ENCODE measurements at regions not wholly inside any gene's neighbourhood (a gene's known extent, or its start where the extent isn't known, plus 50 kb on each side); places are given as distances from the start of the nearest gene placed in this dataset.

DNA sequence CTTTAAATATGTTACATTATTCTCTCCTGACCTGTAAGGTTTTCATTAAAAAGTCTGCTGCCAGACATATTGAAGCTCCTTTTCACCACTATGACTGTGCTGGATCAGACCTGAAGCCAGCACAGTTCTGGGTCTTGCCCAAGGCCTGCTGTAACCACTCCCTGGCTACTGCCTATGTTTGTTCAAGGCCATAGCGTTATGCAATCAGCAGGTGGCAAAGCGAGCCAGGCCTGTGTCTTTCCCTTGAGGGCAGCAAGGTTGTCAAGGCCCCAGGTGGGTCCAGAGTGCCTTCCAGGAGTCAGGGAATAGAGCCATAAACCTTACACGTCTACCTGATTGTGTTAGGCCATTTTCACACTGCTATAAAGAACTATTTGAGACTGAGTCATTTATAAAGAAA lies 496.8 kb upstream of the PCDH9 start:
- TF ChIP-seq TEAD4 (IDR thresholded peaks at IDR 0.05) (no peak), CEBPB (IDR thresholded peaks at IDR 0.05) (no peak), CREB1 (IDR thresholded peaks at IDR 0.05; ENCODE audit: low read depth) (no peak), NFIC (IDR thresholded peaks at IDR 0.05) (no peak), ZBTB7A (IDR thresholded peaks at IDR 0.05; ENCODE audit: low read depth) (no peak), TAF1 (IDR thresholded peaks at IDR 0.05; ENCODE audit: low read depth) (no peak), EGR1 (IDR thresholded peaks at IDR 0.05) (no peak)
- TF ChIP-seq, protein P1, sequence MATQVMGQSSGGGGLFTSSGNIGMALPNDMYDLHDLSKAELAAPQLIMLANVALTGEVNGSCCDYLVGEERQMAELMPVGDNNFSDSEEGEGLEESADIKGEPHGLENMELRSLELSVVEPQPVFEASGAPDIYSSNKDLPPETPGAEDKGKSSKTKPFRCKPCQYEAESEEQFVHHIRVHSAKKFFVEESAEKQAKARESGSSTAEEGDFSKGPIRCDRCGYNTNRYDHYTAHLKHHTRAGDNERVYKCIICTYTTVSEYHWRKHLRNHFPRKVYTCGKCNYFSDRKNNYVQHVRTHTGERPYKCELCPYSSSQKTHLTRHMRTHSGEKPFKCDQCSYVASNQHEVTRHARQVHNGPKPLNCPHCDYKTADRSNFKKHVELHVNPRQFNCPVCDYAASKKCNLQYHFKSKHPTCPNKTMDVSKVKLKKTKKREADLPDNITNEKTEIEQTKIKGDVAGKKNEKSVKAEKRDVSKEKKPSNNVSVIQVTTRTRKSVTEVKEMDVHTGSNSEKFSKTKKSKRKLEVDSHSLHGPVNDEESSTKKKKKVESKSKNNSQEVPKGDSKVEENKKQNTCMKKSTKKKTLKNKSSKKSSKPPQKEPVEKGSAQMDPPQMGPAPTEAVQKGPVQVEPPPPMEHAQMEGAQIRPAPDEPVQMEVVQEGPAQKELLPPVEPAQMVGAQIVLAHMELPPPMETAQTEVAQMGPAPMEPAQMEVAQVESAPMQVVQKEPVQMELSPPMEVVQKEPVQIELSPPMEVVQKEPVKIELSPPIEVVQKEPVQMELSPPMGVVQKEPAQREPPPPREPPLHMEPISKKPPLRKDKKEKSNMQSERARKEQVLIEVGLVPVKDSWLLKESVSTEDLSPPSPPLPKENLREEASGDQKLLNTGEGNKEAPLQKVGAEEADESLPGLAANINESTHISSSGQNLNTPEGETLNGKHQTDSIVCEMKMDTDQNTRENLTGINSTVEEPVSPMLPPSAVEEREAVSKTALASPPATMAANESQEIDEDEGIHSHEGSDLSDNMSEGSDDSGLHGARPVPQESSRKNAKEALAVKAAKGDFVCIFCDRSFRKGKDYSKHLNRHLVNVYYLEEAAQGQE (IDR thresholded peaks at IDR 0.05; ENCODE audit: low read depth), result no peak
- TF ChIP-seq, protein P2, sequence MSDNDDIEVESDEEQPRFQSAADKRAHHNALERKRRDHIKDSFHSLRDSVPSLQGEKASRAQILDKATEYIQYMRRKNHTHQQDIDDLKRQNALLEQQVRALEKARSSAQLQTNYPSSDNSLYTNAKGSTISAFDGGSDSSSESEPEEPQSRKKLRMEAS (IDR thresholded peaks at IDR 0.05), result no peak

DNA sequence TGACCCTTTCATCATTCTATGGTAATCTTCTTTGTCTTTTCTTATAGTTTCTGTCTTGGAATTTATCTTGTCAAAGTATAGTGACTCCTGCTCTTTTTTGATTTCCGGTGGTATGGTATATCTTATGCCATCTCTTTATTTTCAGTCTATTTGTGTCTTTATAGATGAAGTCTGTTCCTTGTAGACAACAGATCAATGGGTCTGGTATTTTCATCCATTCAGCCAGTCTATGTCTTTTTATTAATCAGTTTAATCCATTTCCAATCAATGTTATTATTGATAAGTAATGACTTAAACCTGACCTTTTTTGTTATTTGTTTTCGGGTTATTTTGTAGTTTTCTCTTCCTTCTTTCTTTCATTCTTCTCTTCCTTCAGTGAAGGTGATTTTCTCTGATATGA lies 495.9 kb upstream of the PCDH9 start:
- TF ChIP-seq ZBTB7A (IDR thresholded peaks at IDR 0.05; ENCODE audit: low read depth), result no peak
- TF ChIP-seq CREB1 (IDR thresholded peaks at IDR 0.05; ENCODE audit: low read depth), result no peak
- no peak for TF ChIP-seq FOXM1 (IDR thresholded peaks at IDR 0.05; ENCODE audit: borderline replicate concordance, low read depth)
- TF ChIP-seq, protein P2 (IDR thresholded peaks at IDR 0.05), result no peak
- no peak for TF ChIP-seq YY1 (IDR thresholded peaks at IDR 0.05; ENCODE audit: low read depth)
- TF ChIP-seq TCF12 (IDR thresholded peaks at IDR 0.05; ENCODE audit: low read depth), result no peak
- TF ChIP-seq NFIC (IDR thresholded peaks at IDR 0.05), result no peak
- no peak for TF ChIP-seq EP300 (IDR thresholded peaks at IDR 0.05; ENCODE audit: borderline replicate concordance)
- TF ChIP-seq TAF1 (IDR thresholded peaks at IDR 0.05; ENCODE audit: low read depth), result no peak
- TF ChIP-seq, protein P1 (IDR thresholded peaks at IDR 0.05; ENCODE audit: low read depth), result no peak
- no peak for TF ChIP-seq EGR1 (IDR thresholded peaks at IDR 0.05)
- TF ChIP-seq, protein P3, sequence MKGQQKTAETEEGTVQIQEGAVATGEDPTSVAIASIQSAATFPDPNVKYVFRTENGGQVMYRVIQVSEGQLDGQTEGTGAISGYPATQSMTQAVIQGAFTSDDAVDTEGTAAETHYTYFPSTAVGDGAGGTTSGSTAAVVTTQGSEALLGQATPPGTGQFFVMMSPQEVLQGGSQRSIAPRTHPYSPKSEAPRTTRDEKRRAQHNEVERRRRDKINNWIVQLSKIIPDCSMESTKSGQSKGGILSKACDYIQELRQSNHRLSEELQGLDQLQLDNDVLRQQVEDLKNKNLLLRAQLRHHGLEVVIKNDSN (IDR thresholded peaks at IDR 0.05), result no peak
- TF ChIP-seq CEBPB (IDR thresholded peaks at IDR 0.05), result no peak
- TF ChIP-seq TEAD4 (IDR thresholded peaks at IDR 0.05), result no peak
- no peak for TF ChIP-seq RAD21 (IDR thresholded peaks at IDR 0.05; ENCODE audit: low read depth)

DNA sequence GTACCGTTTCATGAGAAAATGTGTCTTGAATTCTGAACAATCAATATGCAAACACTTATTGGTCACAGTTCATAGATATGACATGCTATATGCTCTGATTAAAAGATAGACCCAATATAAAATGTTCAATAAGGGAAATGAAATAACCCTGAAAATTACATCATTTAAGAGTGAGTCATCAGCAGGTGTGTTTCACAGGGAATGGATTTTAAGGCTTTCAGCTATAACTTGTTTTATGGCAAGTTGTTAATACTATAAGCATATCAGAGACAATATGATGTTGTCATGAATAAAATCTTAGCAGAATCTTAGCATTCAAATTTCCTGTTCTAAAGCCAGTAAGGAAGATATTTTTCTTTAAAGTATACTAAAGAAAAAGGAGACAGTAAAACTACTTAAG lies 483.4 kb upstream of the PCDH9 start:
- no peak for TF ChIP-seq TCF12 (IDR thresholded peaks at IDR 0.05; ENCODE audit: low read depth)
- TF ChIP-seq NFIC (IDR thresholded peaks at IDR 0.05), result no peak
- TF ChIP-seq, protein P1 (IDR thresholded peaks at IDR 0.05; ENCODE audit: low read depth), result no peak
- TF ChIP-seq, protein P3 (IDR thresholded peaks at IDR 0.05), result no peak
- TF ChIP-seq CREB1 (IDR thresholded peaks at IDR 0.05; ENCODE audit: low read depth), result no peak
- no peak for TF ChIP-seq RAD21 (IDR thresholded peaks at IDR 0.05; ENCODE audit: low read depth)
- TF ChIP-seq, protein P2 (IDR thresholded peaks at IDR 0.05), result no peak
- no peak for TF ChIP-seq EP300 (IDR thresholded peaks at IDR 0.05; ENCODE audit: borderline replicate concordance)
- no peak for TF ChIP-seq ZBTB7A (IDR thresholded peaks at IDR 0.05; ENCODE audit: low read depth)
- TF ChIP-seq YY1 (IDR thresholded peaks at IDR 0.05; ENCODE audit: low read depth), result no peak
- no peak for TF ChIP-seq TEAD4 (IDR thresholded peaks at IDR 0.05)
- no peak for TF ChIP-seq FOXM1 (IDR thresholded peaks at IDR 0.05; ENCODE audit: borderline replicate concordance, low read depth)
- TF ChIP-seq CEBPB (IDR thresholded peaks at IDR 0.05), result no peak
- TF ChIP-seq TAF1 (IDR thresholded peaks at IDR 0.05; ENCODE audit: low read depth), result no peak

DNA sequence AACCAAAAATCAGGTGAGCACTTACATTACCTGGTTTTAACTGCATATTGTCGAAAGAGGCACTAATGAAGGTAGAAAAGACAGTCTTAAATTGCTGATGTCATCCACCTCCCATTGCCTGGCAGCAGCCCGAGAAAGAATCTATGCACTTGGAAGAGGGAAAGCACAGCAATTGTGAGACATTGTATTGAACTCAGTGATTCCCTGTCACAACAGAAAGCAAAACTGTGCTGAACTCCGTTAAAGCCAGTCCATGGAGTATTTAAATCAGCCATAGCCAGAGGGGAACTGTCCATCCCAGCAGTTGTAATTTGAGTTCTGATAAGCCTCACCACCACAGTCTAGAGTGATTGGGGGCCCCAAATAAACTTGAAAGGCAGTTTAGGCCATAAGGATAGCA lies 466.6 kb upstream of the PCDH9 start:
- TF ChIP-seq, protein P3 (IDR thresholded peaks at IDR 0.05), result no peak
- TF ChIP-seq, protein P2 (IDR thresholded peaks at IDR 0.05), result no peak
- no peak for TF ChIP-seq TEAD4 (IDR thresholded peaks at IDR 0.05)
- TF ChIP-seq ZBTB7A (IDR thresholded peaks at IDR 0.05; ENCODE audit: low read depth), result no peak
- no peak for TF ChIP-seq EP300 (IDR thresholded peaks at IDR 0.05; ENCODE audit: borderline replicate concordance)
- TF ChIP-seq, protein P1 (IDR thresholded peaks at IDR 0.05; ENCODE audit: low read depth), result no peak
- TF ChIP-seq FOXM1 (IDR thresholded peaks at IDR 0.05; ENCODE audit: borderline replicate concordance, low read depth), result no peak
- no peak for TF ChIP-seq TAF1 (IDR thresholded peaks at IDR 0.05; ENCODE audit: low read depth)
- TF ChIP-seq NFIC (IDR thresholded peaks at IDR 0.05), result no peak
- no peak for TF ChIP-seq CEBPB (IDR thresholded peaks at IDR 0.05)
- no peak for TF ChIP-seq YY1 (IDR thresholded peaks at IDR 0.05; ENCODE audit: low read depth)
- no peak for TF ChIP-seq RAD21 (IDR thresholded peaks at IDR 0.05; ENCODE audit: low read depth)
- TF ChIP-seq CREB1 (IDR thresholded peaks at IDR 0.05; ENCODE audit: low read depth), result no peak
- no peak for TF ChIP-seq EGR1 (IDR thresholded peaks at IDR 0.05)
- no peak for TF ChIP-seq TCF12 (IDR thresholded peaks at IDR 0.05; ENCODE audit: low read depth)
